ENCODE measurements at regions not wholly inside any gene's neighbourhood (a gene's known extent, or its start where the extent isn't known, plus 50 kb on each side); places are given as distances from the start of the nearest gene placed in this dataset.

DNA sequence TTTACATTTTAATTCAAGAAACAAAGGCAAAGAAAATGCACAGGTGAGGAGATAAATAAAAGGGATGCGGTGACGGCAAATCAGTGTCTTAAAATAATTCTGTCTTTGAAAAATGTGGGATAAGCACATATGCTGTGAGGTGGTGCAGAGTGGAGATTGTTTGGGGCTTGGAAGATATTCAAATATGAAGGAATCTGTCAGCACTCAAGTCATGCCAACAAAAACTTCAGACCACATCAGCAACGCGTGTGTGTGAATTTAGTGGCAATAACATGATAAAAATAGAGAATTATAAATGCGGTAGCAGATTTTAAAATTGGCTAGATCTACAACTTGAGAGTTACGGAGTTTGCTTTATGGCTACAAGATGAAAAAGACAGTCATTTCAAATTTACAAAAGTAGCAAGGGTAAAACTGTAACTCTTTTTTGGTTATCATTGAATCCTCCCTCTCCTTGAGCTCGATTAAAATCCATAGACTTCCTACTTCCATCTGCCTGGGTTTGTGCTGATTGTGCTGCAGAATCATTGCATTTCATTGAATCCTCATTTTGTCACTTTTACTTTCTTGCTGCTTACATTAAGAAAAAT, 71.5 kb upstream of the VCX2 start:
- TF ChIP-seq YY1 (IDR thresholded peaks at IDR 0.05; ENCODE audit: insufficient read depth, insufficient read length), result no peak
- no peak for TF ChIP-seq ZNF274 (IDR thresholded peaks at IDR 0.05; ENCODE audit: low read depth, low read length)
- TF ChIP-seq SUZ12 (IDR thresholded peaks at IDR 0.05; ENCODE audit: extremely low read depth, insufficient read depth, insufficient read length), result no peak

Data from NT2/D1 (cell line).